ENCODE measurements at regions not wholly inside any gene's neighbourhood (a gene's known extent, or its start where the extent isn't known, plus 50 kb on each side); places are given as distances from the start of the nearest gene placed in this dataset.
"Not testable (repeated sequence)": the region's sequence is repeated elsewhere in the genome, so short reads cannot be mapped to it uniquely, and the experiment has no call there.

DNA sequence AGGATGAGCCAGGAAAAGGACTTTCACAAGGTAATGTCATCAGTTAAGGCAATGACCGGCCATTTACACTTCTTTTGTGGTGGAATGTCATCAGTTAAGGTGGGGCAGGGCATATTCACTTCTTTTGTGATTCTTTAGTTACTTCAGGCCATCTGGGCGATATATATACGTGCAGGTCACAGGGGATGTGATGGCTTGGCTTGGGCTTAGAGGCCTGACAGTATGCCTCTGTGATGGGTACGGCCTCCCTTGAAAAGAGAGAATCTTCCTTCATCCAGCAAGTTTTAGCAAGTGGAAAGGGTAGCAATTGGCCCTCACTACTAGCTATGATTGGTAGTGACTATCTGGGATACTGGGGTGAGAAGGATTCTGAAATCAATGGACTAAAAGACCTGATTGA, 456.4 kb downstream of the SHISA9 start:
- H3K4me1 Mint-ChIP-seq (ENCODE audit: low read depth); H3K27ac Mint-ChIP-seq; H3K36me3 Mint-ChIP-seq (ENCODE audit: low read depth); H3K9me3 Mint-ChIP-seq; DNase-seq; H3K4me3 Mint-ChIP-seq; H3K27me3 Mint-ChIP-seq: not testable (repeated sequence)

DNA sequence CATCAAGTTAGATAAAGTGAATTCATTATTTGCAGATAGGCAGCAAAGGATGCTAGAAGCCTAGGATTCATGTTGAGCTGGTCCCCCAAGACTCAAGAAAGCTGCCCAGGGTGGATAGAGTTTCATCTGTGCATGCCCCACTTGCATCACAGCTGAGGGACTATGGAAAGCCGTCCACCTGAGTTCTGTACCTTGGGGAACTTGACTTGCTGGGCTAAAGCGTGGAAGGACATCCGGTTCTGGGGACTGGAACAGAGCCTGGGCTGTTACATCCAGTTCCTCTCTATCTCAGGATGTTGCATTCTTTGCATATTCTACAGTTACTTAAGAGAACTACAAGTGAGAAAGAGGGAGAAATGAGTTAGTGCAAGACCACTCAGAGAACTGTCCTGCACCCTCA, 458.4 kb downstream of the SHISA9 start:
- Mint-ChIP-seq H3K9me3 (peaks cover 9% of the 10 kb centered on the region), H3K36me3 (ENCODE audit: low read depth) (no peaks in the 10 kb centered on the region), H3K4me1 (ENCODE audit: low read depth) (no peaks in the 10 kb centered on the region), H3K27me3 (no peaks in the 10 kb centered on the region), H3K4me3 (no peak overlapping the region), H3K27ac (no peak overlapping the region)
- no peak for DNase-seq

DNA sequence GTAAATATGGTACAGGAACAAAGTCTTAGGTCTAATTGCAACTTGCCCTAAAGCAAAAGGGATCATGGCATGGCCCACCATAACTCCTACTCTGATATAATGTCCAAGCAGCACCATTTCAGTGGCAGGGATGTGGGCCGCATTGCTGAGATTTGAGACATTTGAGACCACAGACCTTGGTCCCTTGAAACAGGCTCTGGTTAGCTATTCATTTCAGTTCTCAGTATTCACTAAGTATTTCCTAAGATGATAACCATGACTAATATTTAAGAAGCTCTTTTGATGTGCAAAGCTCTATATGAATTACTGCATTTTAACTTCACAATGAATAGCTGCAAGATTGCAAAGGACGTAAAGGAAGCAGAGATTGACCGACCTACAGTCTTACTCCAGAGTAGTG, 471.0 kb downstream of the SHISA9 start:
- no peak overlapping the region for H3K27ac Mint-ChIP-seq
- no peak overlapping the region for H3K4me3 Mint-ChIP-seq
- no peaks in the 10 kb centered on the region for H3K36me3 Mint-ChIP-seq (ENCODE audit: low read depth)
- H3K9me3 Mint-ChIP-seq: peaks cover 11% of the 10 kb centered on the region
- DNase-seq: no peak
- H3K4me1 Mint-ChIP-seq (ENCODE audit: low read depth): no peaks in the 10 kb centered on the region
- H3K27me3 Mint-ChIP-seq: no peaks in the 10 kb centered on the region

DNA sequence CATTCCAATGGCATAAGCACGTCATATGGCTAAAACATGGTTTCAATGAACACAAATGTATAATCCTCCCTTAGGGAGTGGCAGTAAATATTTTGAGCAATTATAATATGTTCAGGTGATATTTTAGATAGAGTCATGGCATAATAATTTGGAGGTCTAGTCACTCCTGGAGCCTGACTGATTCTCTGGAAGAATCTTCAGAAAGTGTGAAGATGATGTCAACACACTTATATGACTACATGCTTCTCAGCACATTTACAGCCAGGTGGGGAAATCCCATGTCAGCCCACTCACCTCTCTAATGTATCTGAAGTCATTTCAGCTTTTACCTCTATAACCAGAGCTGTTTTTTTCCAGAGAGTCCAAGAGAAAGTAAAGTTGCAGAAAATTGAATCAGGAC, 474.8 kb downstream of the SHISA9 start:
- Mint-ChIP-seq H3K36me3 (ENCODE audit: low read depth) (no peaks in the 10 kb centered on the region), H3K27me3 (no peaks in the 10 kb centered on the region), H3K4me1 (ENCODE audit: low read depth) (no peaks in the 10 kb centered on the region), H3K27ac (no peak overlapping the region), H3K4me3 (no peak overlapping the region), H3K9me3 (peaks cover 18% of the 10 kb centered on the region)
- DNase-seq: no peak

DNA sequence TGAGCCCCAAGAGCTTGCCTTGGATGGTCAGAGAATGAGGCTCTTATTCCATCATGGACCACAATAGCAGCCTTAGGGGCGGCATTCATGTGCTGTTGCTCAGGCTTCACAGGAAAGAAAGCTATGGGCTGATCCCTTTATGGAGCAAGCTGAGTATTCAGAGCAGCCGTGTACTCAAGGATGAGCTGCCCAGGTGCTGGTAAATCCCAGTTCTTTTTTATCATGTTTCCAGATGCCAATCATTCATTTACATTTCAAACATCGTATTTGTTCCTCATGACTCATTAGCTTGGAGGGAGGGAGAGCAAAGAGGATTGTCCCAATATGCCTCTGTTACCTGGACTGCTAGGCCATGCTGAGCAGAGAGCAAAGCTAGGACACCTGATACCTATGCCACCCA, 475.7 kb downstream of the SHISA9 start:
- no peak for DNase-seq
- Mint-ChIP-seq H3K4me1 (ENCODE audit: low read depth) (no peaks in the 10 kb centered on the region), H3K27me3 (no peaks in the 10 kb centered on the region), H3K27ac (no peak overlapping the region), H3K4me3 (no peak overlapping the region), H3K36me3 (ENCODE audit: low read depth) (no peaks in the 10 kb centered on the region), H3K9me3 (peaks cover 20% of the 10 kb centered on the region)

DNA sequence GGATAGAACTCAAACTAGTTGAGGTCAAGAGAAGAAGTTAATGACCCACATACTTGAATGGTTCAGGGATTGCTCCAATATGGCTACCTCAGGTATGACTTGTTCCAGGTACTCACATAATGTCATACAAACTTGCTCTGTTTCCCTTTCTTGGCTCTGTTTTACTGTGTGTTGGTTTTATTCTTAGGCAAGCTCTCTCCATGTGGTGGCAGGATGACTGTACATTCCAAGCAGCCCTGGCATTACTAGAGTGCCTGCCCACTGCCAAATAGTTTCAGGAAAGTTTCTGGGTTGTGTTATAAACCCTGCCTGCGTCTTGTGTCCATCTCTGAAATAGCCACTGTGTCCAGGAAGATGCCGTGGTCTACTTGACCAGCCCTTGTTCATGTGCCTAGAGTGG, 476.8 kb downstream of the SHISA9 start:
- Mint-ChIP-seq H3K4me3 (no peak overlapping the region), H3K27me3 (no peaks in the 10 kb centered on the region), H3K27ac (no peak overlapping the region), H3K4me1 (ENCODE audit: low read depth) (no peaks in the 10 kb centered on the region), H3K9me3 (peaks cover 22% of the 10 kb centered on the region), H3K36me3 (ENCODE audit: low read depth) (no peaks in the 10 kb centered on the region)
- DNase-seq: no peak

DNA sequence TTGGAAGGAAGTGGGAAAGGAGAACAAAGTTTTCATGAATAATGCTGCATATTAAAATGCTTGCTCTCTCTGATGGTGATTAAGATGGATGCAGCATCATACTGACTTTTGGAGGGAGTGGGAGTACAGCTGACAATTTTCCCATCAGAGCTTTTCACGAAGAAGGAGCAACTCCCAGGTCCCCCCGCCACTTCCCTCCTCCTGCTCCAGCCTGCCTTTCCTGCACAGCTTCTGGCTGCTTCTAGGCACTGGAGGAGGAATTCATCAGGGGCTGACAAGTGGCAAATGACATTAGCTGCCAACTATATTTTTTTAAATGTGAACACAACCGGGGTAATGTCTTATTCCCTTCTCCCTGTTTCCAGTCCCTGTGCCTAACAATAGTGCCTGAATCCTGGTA, 477.9 kb downstream of the SHISA9 start:
- Mint-ChIP-seq H3K36me3 (ENCODE audit: low read depth) (no peaks in the 10 kb centered on the region), H3K4me3 (no peak overlapping the region), H3K27me3 (no peaks in the 10 kb centered on the region), H3K4me1 (ENCODE audit: low read depth) (no peaks in the 10 kb centered on the region), H3K9me3 (peaks cover 25% of the 10 kb centered on the region), H3K27ac (no peak overlapping the region)
- DNase-seq: no peak

DNA sequence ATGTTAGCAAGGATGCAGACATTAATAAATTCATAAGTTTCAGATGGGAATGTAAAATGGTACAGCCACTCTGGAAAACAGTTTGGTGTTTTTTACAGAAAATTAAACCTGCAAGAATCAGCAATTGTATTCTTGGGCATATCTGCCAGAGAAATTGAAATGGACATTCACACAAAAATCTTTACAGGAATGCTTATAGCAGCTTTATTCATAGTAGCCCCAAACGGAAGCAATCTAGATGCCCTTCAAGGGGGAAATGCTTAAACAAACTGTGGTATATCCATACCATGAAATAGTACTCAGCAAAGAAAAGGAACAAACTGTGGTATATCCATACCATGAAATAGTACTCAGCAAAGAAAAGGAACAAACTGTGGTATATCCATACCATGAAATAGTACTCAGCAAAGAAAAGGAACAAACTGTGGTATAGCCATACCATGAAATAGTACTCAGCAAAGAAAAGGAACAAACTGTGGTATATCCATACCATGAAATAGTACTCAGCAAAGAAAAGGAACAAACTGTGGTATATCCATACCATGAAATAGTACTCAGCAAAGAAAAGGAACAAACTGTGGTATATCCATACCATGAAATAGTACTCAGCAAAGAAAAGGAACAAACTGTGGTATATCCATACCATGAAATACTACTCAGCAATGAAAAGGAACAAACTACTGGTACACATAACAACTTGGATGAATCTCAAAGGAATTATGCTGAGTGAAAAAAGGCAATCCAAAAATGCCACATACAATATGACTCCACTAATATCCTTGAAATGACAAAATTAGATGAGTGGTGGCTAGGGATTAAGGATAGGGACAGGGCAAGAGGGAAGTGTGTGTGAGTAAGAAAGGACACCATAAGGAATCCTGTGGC, 484.0 kb downstream of the SHISA9 start:
- not testable (repeated sequence) for H3K4me1 Mint-ChIP-seq (ENCODE audit: low read depth); H3K36me3 Mint-ChIP-seq (ENCODE audit: low read depth); DNase-seq; H3K27ac Mint-ChIP-seq; H3K4me3 Mint-ChIP-seq; H3K27me3 Mint-ChIP-seq
- peaks cover 44% of the 10 kb centered on the region for H3K9me3 Mint-ChIP-seq

DNA sequence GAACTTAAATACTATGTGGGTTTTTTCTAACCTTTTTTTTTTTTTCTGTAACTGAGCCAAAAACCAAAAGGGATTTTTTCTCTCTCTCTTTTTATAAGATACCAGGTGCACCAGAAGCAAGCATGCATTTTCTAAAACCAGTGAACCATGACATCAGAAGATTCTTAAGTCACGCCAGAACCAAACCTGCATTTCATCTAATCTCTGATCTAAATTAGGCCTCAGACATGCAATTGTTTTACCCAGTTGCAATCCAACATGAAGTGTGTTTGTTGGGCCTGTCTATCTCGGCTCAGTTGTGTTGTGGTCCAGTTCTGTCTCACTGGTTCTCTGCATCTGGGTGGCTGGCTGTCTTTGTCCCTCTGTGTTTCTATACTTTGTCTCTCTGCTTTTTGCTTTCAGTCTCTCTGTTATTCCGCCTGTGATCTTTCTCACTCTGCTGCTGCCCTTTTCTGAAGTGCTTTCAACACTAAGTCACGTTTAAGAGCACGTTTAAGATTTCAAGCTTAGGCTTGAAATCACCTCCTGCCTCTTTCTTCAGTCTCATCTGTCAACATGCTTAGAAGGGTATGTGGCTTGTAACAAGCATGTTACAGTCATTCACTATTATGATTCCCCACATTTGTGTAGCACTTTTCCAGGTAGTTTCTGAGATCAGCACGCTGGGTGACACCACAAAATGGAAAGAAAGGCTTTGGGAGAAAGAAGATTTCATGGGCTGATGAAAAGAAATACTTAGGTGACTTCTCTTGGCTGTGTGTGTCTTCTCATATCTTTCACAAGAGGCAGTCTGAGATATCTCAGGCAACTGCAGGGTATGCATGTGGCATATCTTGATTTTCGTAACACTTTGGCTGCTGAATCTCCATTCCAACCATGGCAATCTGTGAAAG, 488.9 kb downstream of the SHISA9 start:
- no peaks in the 10 kb centered on the region for H3K36me3 Mint-ChIP-seq (ENCODE audit: low read depth)

DNA sequence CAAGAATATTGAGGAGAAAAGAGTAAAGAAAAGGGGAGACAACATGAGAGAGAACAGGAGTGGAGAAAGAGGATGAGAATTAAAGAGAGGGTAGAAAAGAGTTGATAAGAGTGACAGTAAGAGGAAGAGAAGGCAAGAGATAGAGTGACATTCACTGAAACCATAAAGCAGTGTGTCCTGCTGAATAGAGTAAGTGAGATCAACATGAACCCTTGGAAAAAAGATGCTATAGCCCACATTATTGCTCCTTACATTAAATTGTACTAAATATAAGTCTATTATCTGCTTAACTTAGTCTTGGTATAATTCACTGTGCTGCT, 489.5 kb downstream of the SHISA9 start:
- no peak for DNase-seq
- peaks cover 18% of the 10 kb centered on the region for H3K9me3 Mint-ChIP-seq
- no peak overlapping the region for H3K4me3 Mint-ChIP-seq
- H3K27ac Mint-ChIP-seq: no peak overlapping the region
- H3K4me1 Mint-ChIP-seq (ENCODE audit: low read depth): no peaks in the 10 kb centered on the region
- H3K36me3 Mint-ChIP-seq (ENCODE audit: low read depth): no peaks in the 10 kb centered on the region
- no peaks in the 10 kb centered on the region for H3K27me3 Mint-ChIP-seq

More for the DNA sequence above, 488.9 kb downstream of the SHISA9 start:
- DNase-seq: no peak
- H3K4me1 Mint-ChIP-seq (ENCODE audit: low read depth): no peaks in the 10 kb centered on the region
- H3K27me3 Mint-ChIP-seq: no peaks in the 10 kb centered on the region
- H3K9me3 Mint-ChIP-seq: peaks cover 21% of the 10 kb centered on the region
- no peak overlapping the region for H3K4me3 Mint-ChIP-seq
- no peak overlapping the region for H3K27ac Mint-ChIP-seq

DNA sequence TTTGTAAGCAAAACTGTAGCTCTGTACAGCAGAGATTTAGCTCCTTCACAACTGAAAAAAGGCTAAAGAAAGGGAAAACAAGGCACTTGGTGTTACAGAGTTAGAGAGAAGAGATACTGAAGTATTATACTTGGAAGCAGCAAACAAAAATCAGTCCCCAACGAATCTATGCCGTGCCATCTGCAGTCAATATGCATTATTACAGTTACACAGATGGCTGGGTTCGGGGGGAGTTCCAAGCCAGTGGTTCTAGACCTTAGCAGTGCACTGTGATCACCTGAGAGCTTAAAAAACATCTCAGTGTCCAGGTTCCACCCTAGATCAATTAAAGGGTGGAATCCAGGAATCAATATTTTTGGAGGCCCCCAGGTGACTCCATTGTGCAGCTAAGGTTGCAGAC, 489.9 kb downstream of the SHISA9 start:
- no peaks in the 10 kb centered on the region for H3K36me3 Mint-ChIP-seq (ENCODE audit: low read depth)
- no peak overlapping the region for H3K4me3 Mint-ChIP-seq
- DNase-seq: no peak
- H3K27ac Mint-ChIP-seq: no peak overlapping the region
- H3K27me3 Mint-ChIP-seq: no peaks in the 10 kb centered on the region
- no peaks in the 10 kb centered on the region for H3K4me1 Mint-ChIP-seq (ENCODE audit: low read depth)
- H3K9me3 Mint-ChIP-seq: peaks cover 15% of the 10 kb centered on the region

DNA sequence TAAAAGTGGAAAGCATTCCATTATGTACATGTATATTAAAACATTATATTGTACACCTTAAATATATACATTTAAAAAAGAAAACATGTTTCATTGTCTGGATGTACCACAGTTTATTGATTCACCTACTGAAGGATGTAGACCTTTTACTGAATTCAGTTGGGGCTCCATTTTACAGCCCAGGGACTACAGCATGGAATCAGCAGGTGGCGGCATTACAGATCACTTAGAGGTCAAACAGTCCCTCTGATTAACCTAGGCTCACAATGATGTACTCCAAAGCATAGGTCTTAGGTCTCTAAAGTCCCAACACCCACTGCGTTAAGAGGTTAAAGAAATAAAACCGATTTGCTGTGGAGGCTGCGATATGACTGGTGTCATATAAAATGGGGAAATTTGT, 490.9 kb downstream of the SHISA9 start:
- Mint-ChIP-seq H3K4me1 (ENCODE audit: low read depth) (no peaks in the 10 kb centered on the region), H3K9me3 (peaks cover 8% of the 10 kb centered on the region), H3K27ac (no peak overlapping the region), H3K4me3 (no peak overlapping the region), H3K36me3 (ENCODE audit: low read depth) (no peaks in the 10 kb centered on the region), H3K27me3 (no peaks in the 10 kb centered on the region)
- no peak for DNase-seq

DNA sequence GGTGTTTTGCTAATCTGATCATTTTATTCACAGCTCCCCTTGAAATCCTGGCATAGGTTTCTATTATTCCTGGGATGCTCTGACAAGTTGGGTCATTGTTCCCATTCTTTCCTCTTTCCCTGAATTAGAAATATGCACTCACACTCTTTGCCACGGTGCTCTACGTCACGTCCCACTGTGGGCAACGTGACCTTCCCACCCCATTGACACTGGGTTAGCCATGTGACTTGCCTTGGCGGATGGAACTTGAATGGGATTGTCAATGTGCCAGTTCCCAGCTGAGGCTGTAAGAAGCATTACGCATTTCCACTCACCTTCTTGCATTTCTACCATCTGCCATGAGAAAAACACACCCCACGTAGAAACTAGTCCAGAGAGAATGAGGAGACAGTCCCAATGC, 492.4 kb downstream of the SHISA9 start:
- H3K27me3 Mint-ChIP-seq: no peaks in the 10 kb centered on the region
- no peak overlapping the region for H3K27ac Mint-ChIP-seq
- no peaks in the 10 kb centered on the region for H3K36me3 Mint-ChIP-seq (ENCODE audit: low read depth)
- H3K4me3 Mint-ChIP-seq: no peak overlapping the region
- peaks cover 2% of the 10 kb centered on the region for H3K9me3 Mint-ChIP-seq
- H3K4me1 Mint-ChIP-seq (ENCODE audit: low read depth): no peaks in the 10 kb centered on the region
- no peak for DNase-seq

DNA sequence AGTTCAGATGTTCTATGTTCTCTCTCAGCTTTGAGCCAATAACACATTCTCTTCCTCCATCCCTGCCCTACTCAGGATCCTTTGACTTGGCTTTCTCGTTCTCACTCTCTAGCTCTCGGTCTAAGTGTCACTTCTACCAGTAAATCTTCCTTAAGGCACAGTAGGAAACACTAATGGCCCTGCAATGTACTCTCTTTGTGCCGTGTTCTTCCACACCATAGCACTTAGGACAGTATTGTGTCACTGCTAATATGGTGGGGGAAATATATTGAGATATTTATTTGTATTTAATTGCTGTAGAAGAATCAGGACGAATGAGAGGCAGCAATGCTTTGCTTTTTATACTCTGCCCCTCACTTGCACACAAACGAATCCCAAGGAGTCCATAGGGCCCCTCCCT, 493.1 kb downstream of the SHISA9 start:
- H3K4me1 Mint-ChIP-seq (ENCODE audit: low read depth): no peaks in the 10 kb centered on the region
- no peaks in the 10 kb centered on the region for H3K27me3 Mint-ChIP-seq
- H3K27ac Mint-ChIP-seq: no peak overlapping the region
- no peak for DNase-seq
- no peak overlapping the region for H3K4me3 Mint-ChIP-seq
- no peaks in the 10 kb centered on the region for H3K36me3 Mint-ChIP-seq (ENCODE audit: low read depth)
- peaks cover 2% of the 10 kb centered on the region for H3K9me3 Mint-ChIP-seq

DNA sequence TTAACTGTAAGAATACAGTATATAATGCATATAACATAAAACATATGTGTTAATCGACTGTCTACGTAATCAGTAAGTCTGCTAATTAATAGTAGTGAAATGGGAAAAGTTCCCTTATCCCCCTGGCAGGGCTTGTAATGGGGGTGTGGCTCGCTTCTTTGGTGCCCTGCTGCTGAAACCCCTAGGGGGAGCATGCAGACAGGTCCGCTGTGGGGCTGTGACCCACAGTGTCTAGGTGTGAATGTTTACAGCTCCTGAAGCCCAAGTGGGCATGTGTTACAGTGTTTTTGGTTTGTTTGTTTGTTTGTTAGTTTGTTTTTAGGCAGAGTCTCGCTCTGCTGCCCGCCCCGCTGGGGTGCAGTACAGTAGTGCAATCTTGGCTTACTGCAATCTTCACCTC, 495.7 kb downstream of the SHISA9 start:
- no peaks in the 10 kb centered on the region for H3K36me3 Mint-ChIP-seq (ENCODE audit: low read depth)
- no peak overlapping the region for H3K27ac Mint-ChIP-seq
- H3K27me3 Mint-ChIP-seq: no peaks in the 10 kb centered on the region
- no peak overlapping the region for H3K4me3 Mint-ChIP-seq
- no peak for DNase-seq
- peaks cover 2% of the 10 kb centered on the region for H3K9me3 Mint-ChIP-seq
- no peaks in the 10 kb centered on the region for H3K4me1 Mint-ChIP-seq (ENCODE audit: low read depth)

Measured in activated T-cell treated with anti-CD3 and anti-CD28 coated beads, Interleukin-2, amount 50 U/mL, for 24 hours (primary cell).